Endothelial cell of umbilical vein (primary cell): ENCODE measurements at regions not wholly inside any gene's neighbourhood (a gene's known extent, or its start where the extent isn't known, plus 50 kb on each side); places are given as distances from the start of the nearest gene placed in this dataset.

Source experiments
- EZH2 ChIP-seq: IDR thresholded peaks from 2 replicates; pipeline ENCODE4 v1.6.1; 2012; ENCODE audit warnings: borderline replicate concordance, low read depth, mild to moderate bottlenecking, moderate library complexity, low read length, inconsistent platforms; ENCODE audit not compliant: severe bottlenecking
- FOS ChIP-seq: IDR thresholded peaks from 2 replicates; pipeline ENCODE4 v1.6.1; 2011; ENCODE audit warnings: mild to moderate bottlenecking, low read length, moderate library complexity, borderline replicate concordance; ENCODE audit not compliant: insufficient read depth
- GATA2 ChIP-seq: IDR thresholded peaks from 2 replicates; pipeline ENCODE4 v1.7.0; 2011; ENCODE audit warnings: low read depth, mild to moderate bottlenecking, moderate library complexity, mixed read lengths, low read length; ENCODE audit not compliant: insufficient read length, insufficient read depth
- JUN ChIP-seq: IDR thresholded peaks from 2 replicates; pipeline ENCODE4 v1.6.1; 2011; ENCODE audit warnings: borderline replicate concordance, low read depth; ENCODE audit not compliant: insufficient read length, insufficient read depth
- MAX ChIP-seq: IDR thresholded peaks from 2 replicates; pipeline ENCODE4 v1.6.1; 2011; ENCODE audit not compliant: insufficient read depth, insufficient read length
- POLR2A ChIP-seq: IDR thresholded peaks from 2 replicates; pipeline ENCODE4 v1.6.1; 2012; ENCODE audit warnings: low read depth, mild to moderate bottlenecking, control low read depth, low read length
- POLR2AphosphoS5 ChIP-seq: IDR thresholded peaks from 2 replicates; pipeline ENCODE4 v1.6.1; 2012; ENCODE audit warnings: low read depth, mild to moderate bottlenecking, control low read depth, low read length, moderate library complexity; ENCODE audit not compliant: insufficient read depth
- TF ChIP-seq, protein P1 (sequence below), 2 donors: IDR thresholded peaks; 1 replicate in 1 of 2; 2 replicates in 1 of 2; pipeline ENCODE4 v1.5.1; 2011; ENCODE audit warnings: low read length in 2 of 2, mild to moderate bottlenecking in 2 of 2, moderate library complexity in 2 of 2, control low read depth in 1 of 2, inconsistent platforms in 1 of 2, low read depth in 1 of 2; ENCODE audit not compliant: insufficient read depth in 1 of 2; ENCODE audit errors: extremely low read depth in 1 of 2

DNA sequence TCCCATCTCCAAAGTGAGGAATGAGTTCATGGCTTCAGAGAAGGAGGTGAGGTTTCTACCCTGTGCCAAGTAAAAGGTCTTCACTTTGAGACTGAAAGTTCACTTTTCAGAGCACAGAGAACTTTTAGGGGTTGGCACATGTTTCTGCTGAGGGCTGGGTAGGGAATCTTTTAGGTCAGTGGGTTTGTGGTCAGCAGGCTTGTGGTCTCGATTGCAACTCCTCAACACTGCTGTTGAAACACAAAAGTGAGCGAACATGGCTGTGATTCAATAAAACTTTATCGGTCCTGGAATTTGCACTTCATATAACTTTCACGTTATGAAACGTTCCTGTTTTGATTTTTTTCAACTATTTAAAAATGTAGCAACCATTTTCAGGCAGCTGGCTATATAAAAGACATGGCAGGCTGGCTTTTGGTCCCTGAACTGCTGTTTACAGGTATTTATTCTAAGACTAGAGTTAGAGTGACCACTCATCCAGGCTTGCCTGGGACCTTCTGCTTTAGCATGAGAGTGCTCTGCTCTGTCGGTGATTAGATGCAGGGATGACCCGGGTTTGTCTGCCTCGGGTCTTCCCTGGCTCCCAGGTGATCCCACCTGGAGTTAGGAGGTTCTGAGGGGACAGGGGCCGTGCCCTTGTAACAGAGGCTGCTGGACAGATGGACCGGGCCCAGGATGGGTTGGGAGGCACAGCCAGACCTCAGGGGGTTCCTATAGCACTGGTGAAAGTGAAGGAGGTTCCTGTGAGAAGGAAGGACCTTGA is 62.7 kb upstream of the TAF1B start:
- TF ChIP-seq, protein P1, sequence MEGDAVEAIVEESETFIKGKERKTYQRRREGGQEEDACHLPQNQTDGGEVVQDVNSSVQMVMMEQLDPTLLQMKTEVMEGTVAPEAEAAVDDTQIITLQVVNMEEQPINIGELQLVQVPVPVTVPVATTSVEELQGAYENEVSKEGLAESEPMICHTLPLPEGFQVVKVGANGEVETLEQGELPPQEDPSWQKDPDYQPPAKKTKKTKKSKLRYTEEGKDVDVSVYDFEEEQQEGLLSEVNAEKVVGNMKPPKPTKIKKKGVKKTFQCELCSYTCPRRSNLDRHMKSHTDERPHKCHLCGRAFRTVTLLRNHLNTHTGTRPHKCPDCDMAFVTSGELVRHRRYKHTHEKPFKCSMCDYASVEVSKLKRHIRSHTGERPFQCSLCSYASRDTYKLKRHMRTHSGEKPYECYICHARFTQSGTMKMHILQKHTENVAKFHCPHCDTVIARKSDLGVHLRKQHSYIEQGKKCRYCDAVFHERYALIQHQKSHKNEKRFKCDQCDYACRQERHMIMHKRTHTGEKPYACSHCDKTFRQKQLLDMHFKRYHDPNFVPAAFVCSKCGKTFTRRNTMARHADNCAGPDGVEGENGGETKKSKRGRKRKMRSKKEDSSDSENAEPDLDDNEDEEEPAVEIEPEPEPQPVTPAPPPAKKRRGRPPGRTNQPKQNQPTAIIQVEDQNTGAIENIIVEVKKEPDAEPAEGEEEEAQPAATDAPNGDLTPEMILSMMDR (IDR thresholded peaks at IDR 0.05; ENCODE audit: extremely low read depth in 1 of 2, insufficient read depth in 1 of 2, low read depth in 1 of 2, low read length in 2 of 2), result no peak
- TF ChIP-seq POLR2A (no peak), EZH2 (no peak), MAX (no peak), POLR2AphosphoS5 (no peak), GATA2 (no peak), JUN (no peak), FOS (no peak)
